ENCODE measurements at regions not wholly inside any gene's neighbourhood (a gene's known extent, or its start where the extent isn't known, plus 50 kb on each side); places are given as distances from the start of the nearest gene placed in this dataset.
A peak's percentile ranks its signal among the peaks of the same experiment; 100 is the strongest.

DNA sequence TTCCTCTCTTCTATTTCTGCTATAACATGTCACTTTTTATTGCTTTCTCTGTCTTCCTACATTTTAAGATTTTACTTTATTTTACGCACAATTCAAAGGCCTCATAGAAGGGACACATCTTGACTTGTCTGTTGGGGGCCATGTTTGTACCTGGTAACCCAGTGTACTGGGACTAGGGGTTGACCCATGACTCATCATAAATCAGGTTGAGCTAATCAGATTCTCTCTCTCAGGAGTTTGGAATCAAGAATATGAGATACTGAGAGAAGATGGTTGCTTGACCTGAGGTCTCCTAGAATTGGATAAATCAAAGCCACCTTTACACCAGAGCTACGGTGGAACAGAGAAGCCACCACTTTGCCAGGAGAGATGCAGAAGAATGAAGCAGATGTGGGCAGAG, 153.0 kb downstream of the UXS1 start:
- in situ Hi-C loops (cut with MboI; ENCODE audit: low sequenced_read_pairs in 4 of 4) (loop anchor here in 2 of 4 donors (25.0 kb wide), 2 partner anchors 104 to 304 kb away; partner anchors contain the start of gene NCK2 (in 1 of the 2)), intact Hi-C loops (cut with DNase I; ENCODE audit: low total_unique reads) (no loop called here)
- no peak overlapping the region for H3K27ac ChIP-seq
- no peaks in the 10 kb centered on the region for H3K36me3 ChIP-seq
- DNase-seq (no peak), ATAC-seq (no peak)
- no peaks in the 10 kb centered on the region for H3K9me3 ChIP-seq
- no peaks in the 10 kb centered on the region for H3K4me1 ChIP-seq
- no peaks in the 10 kb centered on the region for H3K27me3 ChIP-seq
- TF ChIP-seq, protein P1, sequence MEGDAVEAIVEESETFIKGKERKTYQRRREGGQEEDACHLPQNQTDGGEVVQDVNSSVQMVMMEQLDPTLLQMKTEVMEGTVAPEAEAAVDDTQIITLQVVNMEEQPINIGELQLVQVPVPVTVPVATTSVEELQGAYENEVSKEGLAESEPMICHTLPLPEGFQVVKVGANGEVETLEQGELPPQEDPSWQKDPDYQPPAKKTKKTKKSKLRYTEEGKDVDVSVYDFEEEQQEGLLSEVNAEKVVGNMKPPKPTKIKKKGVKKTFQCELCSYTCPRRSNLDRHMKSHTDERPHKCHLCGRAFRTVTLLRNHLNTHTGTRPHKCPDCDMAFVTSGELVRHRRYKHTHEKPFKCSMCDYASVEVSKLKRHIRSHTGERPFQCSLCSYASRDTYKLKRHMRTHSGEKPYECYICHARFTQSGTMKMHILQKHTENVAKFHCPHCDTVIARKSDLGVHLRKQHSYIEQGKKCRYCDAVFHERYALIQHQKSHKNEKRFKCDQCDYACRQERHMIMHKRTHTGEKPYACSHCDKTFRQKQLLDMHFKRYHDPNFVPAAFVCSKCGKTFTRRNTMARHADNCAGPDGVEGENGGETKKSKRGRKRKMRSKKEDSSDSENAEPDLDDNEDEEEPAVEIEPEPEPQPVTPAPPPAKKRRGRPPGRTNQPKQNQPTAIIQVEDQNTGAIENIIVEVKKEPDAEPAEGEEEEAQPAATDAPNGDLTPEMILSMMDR (IDR thresholded peaks at IDR 0.05 in 4 of 5, conservative IDR thresholded peaks at IDR 0.05 in 1 of 5): no peak
- TF ChIP-seq POLR2A (IDR thresholded peaks at IDR 0.05): no peak
- H3K4me3 ChIP-seq: no peak overlapping the region

DNA sequence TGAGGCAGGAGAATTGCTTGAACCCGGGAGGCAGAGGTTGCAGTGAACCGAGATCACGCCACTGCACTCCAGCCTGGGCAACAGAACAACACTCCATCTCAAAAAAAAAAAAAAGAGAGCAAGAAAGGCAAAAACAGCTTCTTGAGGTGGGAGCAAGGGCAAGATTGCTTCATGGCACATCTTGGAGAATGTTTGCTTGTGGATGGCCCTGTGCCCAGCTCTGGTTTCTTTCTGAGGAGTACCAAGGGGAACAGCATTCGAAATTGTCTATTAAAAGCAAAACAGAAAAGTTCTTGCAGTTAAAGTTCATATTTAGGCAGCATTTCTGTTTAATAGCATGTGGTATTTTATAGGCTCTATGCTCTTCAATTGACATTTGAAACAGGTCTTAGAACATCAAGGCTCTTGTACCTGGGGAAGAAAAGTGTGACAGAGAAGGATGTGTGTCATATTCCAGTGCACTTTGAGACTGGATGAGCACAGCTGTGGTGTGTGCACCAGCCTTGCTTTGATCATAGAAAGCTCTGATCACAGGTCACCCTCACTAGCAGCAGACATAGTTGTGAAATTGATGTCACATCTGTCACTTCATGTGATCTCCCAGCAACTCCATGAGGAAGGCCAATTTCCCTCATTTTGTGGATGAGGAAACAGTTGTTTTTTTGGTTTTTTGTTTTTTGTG, 154.3 kb downstream of the UXS1 start:
- intact Hi-C loops (cut with DNase I; ENCODE audit: low total_unique reads): no loop called here

DNA sequence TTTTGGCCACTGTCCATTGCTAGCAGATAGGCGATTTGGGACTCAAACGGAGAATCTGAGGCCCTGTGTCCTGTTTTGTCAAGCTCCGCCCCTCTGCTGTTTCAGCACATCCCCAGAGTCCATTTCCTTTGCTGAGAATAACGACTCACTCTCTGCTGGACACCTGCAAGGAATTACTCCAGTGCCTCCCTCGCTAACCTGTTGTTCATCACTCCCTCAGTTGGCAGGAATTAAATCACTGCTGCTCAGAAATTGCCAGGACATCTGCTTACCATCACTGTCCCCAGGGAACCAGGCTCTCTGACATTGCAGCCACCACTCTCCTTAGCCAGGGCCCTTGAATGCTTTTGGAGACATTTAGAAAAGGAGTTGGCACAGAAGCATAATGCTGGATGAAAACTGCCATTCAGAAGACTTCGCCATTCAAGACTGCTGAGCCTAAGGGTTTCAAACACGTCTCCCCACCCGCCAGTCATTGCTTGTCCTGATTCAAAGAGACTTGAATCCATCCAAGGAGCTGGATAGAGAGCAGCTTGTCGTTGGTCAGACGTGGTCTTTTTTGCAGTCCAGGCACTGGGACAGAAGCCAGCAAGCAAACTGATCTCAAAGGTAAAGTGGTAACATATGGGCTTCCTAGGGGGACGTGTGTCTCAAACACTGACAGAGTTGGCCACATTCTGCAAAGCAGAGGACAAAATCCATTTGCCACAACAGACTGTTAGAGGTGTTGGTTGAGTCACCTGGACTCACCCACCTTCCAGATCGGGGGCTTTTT, 155.3 kb downstream of the UXS1 start:
- Histone ChIP-seq H3K4me3 (no peak overlapping the region), H3K36me3 (no peaks in the 10 kb centered on the region), H3K9me3 (no peaks in the 10 kb centered on the region), H3K27ac (no peak overlapping the region), H3K4me1 (no peaks in the 10 kb centered on the region), H3K27me3 (no peaks in the 10 kb centered on the region)
- intact Hi-C loops (cut with DNase I; ENCODE audit: low total_unique reads) (no loop called here), in situ Hi-C loops (cut with MboI; ENCODE audit: low sequenced_read_pairs in 4 of 4) (loop anchor here in 2 of 4 donors (25.0 kb wide), 2 partner anchors 101 to 301 kb away; partner anchors contain the start of gene NCK2 (in 1 of the 2))
- peak in 1 of 2 donors; percentile 26 for ATAC-seq
- no peak for TF ChIP-seq POLR2A (IDR thresholded peaks at IDR 0.05)
- TF ChIP-seq, protein P1 (IDR thresholded peaks at IDR 0.05 in 4 of 5, conservative IDR thresholded peaks at IDR 0.05 in 1 of 5): no peak
- DNase-seq: no peak

More for the DNA sequence above, 154.3 kb downstream of the UXS1 start:
- Histone ChIP-seq H3K9me3 (no peaks in the 10 kb centered on the region), H3K4me1 (no peaks in the 10 kb centered on the region), H3K27me3 (no peaks in the 10 kb centered on the region), H3K4me3 (no peak overlapping the region), H3K27ac (no peak overlapping the region), H3K36me3 (no peaks in the 10 kb centered on the region)
- TF ChIP-seq POLR2A (IDR thresholded peaks at IDR 0.05): no peak
- ATAC-seq (no peak), DNase-seq (no peak)
- in situ Hi-C loops (cut with MboI; ENCODE audit: low sequenced_read_pairs in 4 of 4): loop anchor here in 2 of 4 donors (25.0 kb wide), 2 partner anchors 102 to 302 kb away; partner anchors contain the start of gene NCK2 (in 1 of the 2)

DNA sequence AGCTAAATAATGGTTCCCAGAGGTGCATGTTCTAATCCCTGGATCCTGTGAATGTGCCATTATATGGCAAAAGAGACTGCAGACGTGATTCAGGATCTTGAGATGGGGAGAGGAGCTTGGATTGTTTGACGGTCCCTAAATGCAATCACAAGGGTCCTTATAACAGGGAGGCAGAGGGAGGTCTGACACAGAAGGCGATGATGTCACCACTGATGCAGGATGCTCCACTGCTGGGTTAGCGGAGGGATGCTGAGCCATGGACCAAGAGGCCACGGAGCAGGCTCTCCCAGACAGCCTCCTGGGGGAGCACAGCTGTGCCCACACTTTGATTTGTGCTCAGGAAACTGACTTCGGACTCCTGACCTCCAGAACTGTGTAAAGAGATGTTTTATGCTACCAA, 156.2 kb downstream of the UXS1 start:
- intact Hi-C loops (cut with DNase I; ENCODE audit: low total_unique reads) (no loop called here), in situ Hi-C loops (cut with MboI; ENCODE audit: low sequenced_read_pairs in 4 of 4) (loop anchor here in 2 of 4 donors (25.0 kb wide), 2 partner anchors 101 to 301 kb away; partner anchors contain the start of gene NCK2 (in 1 of the 2))
- H3K36me3 ChIP-seq: no peaks in the 10 kb centered on the region
- no peak for DNase-seq
- TF ChIP-seq POLR2A (IDR thresholded peaks at IDR 0.05): no peak
- TF ChIP-seq, protein P1 (IDR thresholded peaks at IDR 0.05 in 4 of 5, conservative IDR thresholded peaks at IDR 0.05 in 1 of 5): no peak
- ATAC-seq: no peak
- no peaks in the 10 kb centered on the region for H3K4me1 ChIP-seq
- no peaks in the 10 kb centered on the region for H3K27me3 ChIP-seq
- no peaks in the 10 kb centered on the region for H3K9me3 ChIP-seq
- H3K27ac ChIP-seq: no peak overlapping the region
- H3K4me3 ChIP-seq: no peak overlapping the region

DNA sequence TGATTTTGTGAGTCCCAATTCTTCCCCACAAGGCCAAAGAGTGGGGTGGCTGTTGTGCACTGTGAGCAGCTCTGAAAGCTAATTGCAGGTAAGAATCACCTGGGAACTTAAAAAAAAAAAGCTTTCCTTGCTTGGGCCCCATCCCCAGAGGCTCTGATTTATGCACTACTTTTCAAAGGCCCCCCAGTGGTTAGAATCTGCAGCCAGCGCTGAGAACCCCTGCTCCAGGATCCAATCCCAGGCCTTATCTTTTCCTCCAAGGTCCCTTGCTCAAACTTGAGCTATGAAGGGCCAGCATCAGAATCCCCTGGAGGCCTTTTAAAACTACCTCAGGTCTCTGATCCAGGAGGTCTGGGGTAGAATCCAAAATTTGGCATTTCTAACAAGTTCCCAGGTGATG, 156.8 kb downstream of the UXS1 start:
- intact Hi-C loops (cut with DNase I; ENCODE audit: low total_unique reads): no loop called here
- in situ Hi-C loops (cut with MboI; ENCODE audit: low sequenced_read_pairs in 4 of 4): loop anchor here in 2 of 4 donors (25.0 kb wide), 2 partner anchors 100 to 300 kb away; partner anchors contain the start of gene NCK2 (in 1 of the 2)
- Histone ChIP-seq H3K36me3 (no peaks in the 10 kb centered on the region), H3K27ac (no peak overlapping the region), H3K4me3 (no peak overlapping the region), H3K27me3 (no peaks in the 10 kb centered on the region), H3K4me1 (peaks cover 0 to 1% of the 10 kb centered on the region in 2 donors), H3K9me3 (no peaks in the 10 kb centered on the region)
- ATAC-seq: no peak
- TF ChIP-seq, protein P1 (IDR thresholded peaks at IDR 0.05 in 4 of 5, conservative IDR thresholded peaks at IDR 0.05 in 1 of 5): no peak
- no peak for TF ChIP-seq POLR2A (IDR thresholded peaks at IDR 0.05)
- DNase-seq: no peak
